Stomach (tissue), 8 donors: ENCODE measurements at regions not wholly inside any gene's neighbourhood (a gene's known extent, or its start where the extent isn't known, plus 50 kb on each side); places are given as distances from the start of the nearest gene placed in this dataset.

ENCODE experiments used
- DNase-seq, 2 donors: peaks; one replicate each; pipeline versions ENCODE4 v3.0.0 to v3.0.0-alpha.2; 2013 to 2019
- H3K27ac ChIP-seq, 5 donors: fragments of 200-600 bp in 4 of 5; sonication (generic) in 4 of 5; one replicate each; pipeline ENCODE4 v1.5.1; 2013 to 2019; ENCODE audit warnings: mild to moderate bottlenecking in 1 of 5, moderate library complexity in 1 of 5
- H3K27me3 ChIP-seq, 3 donors: fragments of 200-600 bp; sonication (generic); one replicate each; pipeline ENCODE4 v1.5.1; 2017 to 2019; ENCODE audit warnings: mixed run types in 1 of 3
- H3K36me3 ChIP-seq, 4 donors: fragments of 200-600 bp; sonication (generic); 1 replicate in 3 of 4; 2 replicates in 1 of 4; pipeline ENCODE4 v1.5.1; 2016 to 2019
- H3K4me1 ChIP-seq, 4 donors: fragments of 200-600 bp; sonication (generic); one replicate each; pipeline ENCODE4 v1.5.1; 2016 to 2019
- H3K4me3 ChIP-seq, 4 donors: fragments of 200-600 bp; sonication (generic) in 3 of 4; one replicate each; pipeline ENCODE4 v1.5.1; 2016 to 2019; ENCODE audit warnings: mild to moderate bottlenecking in 1 of 4
- H3K9me3 ChIP-seq, 4 donors: fragments of 200-600 bp; sonication (generic); one replicate each; pipeline ENCODE4 v1.5.1; 2016 to 2019
- EP300 ChIP-seq: sonication (generic); formaldehyde crosslinking; IDR thresholded peaks from one replicate; pipeline ENCODE4 v1.6.1; 2017; ENCODE audit warnings: antibody characterized with exemption
- POLR2A ChIP-seq, 4 donors: fragments of 450-650 bp; IDR thresholded peaks; one replicate each; pipeline ENCODE4 v1.6.1; 2016; ENCODE audit warnings: antibody characterized with exemption in 4 of 4, control low read depth in 2 of 4, mild to moderate bottlenecking in 1 of 4, moderate library complexity in 1 of 4
- POLR2AphosphoS5 ChIP-seq, 3 donors: sonication (generic); formaldehyde crosslinking; IDR thresholded peaks; one replicate each; pipeline ENCODE4 v1.6.1; 2016; ENCODE audit warnings: antibody characterized with exemption in 3 of 3
- WGBS, 5 donors: extraction: QIAGEN DNeasy Blood & Tissue Kit in 3 of 5; methylation state at CpG; one replicate each; pipeline versions ENCODE4 v1.1.5 to v1.1.7; 2013 to 2018; 5-methylcytosine and 5-hydroxymethylcytosine counted together
- intact Hi-C: fragments of 100-400 bp; cut with DNase I; formaldehyde crosslinking; loops from one replicate; pipeline ENCODE4 v1.15.1; 2023; ENCODE audit warnings: low total_unique reads
- TF ChIP-seq, protein P1 (sequence below), 7 experiments: fragments of 450-650 bp in 4 of 7; fragments of 200-600 bp in 3 of 7; sonication (generic) in 3 of 7; IDR thresholded peaks; one replicate each; pipeline ENCODE4 v1.5.1; 2016 to 2019; ENCODE audit warnings: antibody characterized with exemption in 7 of 7, control low read depth in 2 of 7, mild to moderate bottlenecking in 1 of 7
- donor health status: healthy with polysubstance abuse.
- donor health status: Bipolar disorder and iron deficiency.
- donor health status: healthy.

GRCh38 chr4:184890499-184890898 is 64.7 kb upstream of the ACSL1 start:
- Histone ChIP-seq H3K9me3 (peaks cover 0 to 4% (median 0%) of the 10 kb centered on the region in 4 donors), H3K36me3 (no peaks in the 10 kb centered on the region), H3K4me1 (no peaks in the 10 kb centered on the region), H3K4me3 (no peak overlapping the region), H3K27ac (no peak overlapping the region), H3K27me3 (no peaks in the 10 kb centered on the region)
- TF ChIP-seq, protein P1, sequence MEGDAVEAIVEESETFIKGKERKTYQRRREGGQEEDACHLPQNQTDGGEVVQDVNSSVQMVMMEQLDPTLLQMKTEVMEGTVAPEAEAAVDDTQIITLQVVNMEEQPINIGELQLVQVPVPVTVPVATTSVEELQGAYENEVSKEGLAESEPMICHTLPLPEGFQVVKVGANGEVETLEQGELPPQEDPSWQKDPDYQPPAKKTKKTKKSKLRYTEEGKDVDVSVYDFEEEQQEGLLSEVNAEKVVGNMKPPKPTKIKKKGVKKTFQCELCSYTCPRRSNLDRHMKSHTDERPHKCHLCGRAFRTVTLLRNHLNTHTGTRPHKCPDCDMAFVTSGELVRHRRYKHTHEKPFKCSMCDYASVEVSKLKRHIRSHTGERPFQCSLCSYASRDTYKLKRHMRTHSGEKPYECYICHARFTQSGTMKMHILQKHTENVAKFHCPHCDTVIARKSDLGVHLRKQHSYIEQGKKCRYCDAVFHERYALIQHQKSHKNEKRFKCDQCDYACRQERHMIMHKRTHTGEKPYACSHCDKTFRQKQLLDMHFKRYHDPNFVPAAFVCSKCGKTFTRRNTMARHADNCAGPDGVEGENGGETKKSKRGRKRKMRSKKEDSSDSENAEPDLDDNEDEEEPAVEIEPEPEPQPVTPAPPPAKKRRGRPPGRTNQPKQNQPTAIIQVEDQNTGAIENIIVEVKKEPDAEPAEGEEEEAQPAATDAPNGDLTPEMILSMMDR (IDR thresholded peaks at IDR 0.05): no peak
- intact Hi-C loops: no loop called here
- 48 to 62% (median 57%) methylated on average over 5 of the region's 5 CpGs for WGBS, 5 donors
- DNase-seq: no peak

DNA sequence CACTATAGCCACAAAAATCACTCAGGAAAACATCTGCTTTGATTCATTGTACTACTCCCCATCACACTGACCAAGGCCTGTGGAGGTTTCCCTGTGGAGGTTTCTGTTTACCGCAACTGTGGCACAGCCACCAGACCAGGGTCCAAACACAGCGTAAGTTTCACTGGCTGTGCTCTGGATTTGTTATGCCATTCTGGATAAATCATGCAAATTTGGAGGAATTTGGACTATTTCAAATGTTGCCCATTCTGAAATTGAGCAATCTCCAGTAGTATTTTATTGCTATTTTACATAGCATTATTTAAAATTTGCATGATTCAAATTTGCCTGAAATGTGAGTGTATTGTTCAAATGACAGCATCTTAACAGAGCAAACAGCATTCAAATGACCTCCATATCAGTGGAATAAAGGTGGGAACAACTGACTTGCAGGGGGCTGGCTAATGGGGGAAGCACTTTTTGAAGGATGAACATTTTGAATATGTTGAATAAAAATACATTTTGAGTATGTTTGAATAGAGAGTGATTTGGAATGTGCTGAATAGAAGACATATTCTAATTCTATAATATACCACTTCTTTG is 66.1 kb upstream of the ACSL1 start:
- H3K36me3 ChIP-seq: no peaks in the 10 kb centered on the region
- intact Hi-C loops: no loop called here
- DNase-seq: no peak
- H3K4me3 ChIP-seq: no peak overlapping the region
- H3K4me1 ChIP-seq: no peaks in the 10 kb centered on the region
- no peaks in the 10 kb centered on the region for H3K27me3 ChIP-seq
- peaks cover 0 to 4% (median 0%) of the 10 kb centered on the region in 4 donors for H3K9me3 ChIP-seq
- WGBS, 5 donors: 93 to 98% (median 95%) methylated on average over 2 of the region's 2 CpGs
- H3K27ac ChIP-seq: no peak overlapping the region
- no peak for TF ChIP-seq POLR2A (IDR thresholded peaks at IDR 0.05)
- TF ChIP-seq, protein P1 (IDR thresholded peaks at IDR 0.05): no peak
- TF ChIP-seq EP300: no peak
- no peak for TF ChIP-seq POLR2AphosphoS5 (IDR thresholded peaks at IDR 0.05)

DNA sequence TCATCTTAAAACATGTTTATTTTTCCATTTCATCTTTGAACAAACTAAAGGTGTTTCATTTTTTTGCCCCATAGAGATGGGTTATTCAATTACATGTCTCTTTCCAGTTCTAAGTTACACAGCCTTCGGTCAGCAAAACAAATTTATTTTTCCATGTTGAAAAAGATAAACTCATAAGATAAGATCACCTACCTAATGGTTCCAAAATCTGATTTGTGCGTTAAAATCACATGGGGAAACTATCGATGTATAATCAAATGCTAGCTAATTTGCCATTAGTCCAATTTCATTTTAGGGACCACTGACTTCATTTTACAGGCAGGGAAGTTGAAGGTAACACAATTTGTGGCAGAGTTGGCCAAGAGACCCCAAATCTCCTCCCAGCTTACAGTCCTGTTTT is 67.2 kb upstream of the ACSL1 start:
- intact Hi-C loops: no loop called here
- Histone ChIP-seq H3K4me1 (no peaks in the 10 kb centered on the region), H3K36me3 (no peaks in the 10 kb centered on the region), H3K4me3 (no peak overlapping the region), H3K27ac (no peak overlapping the region), H3K27me3 (no peaks in the 10 kb centered on the region), H3K9me3 (peaks cover 0 to 4% (median 0%) of the 10 kb centered on the region in 4 donors)
- WGBS, 5 donors: 42 to 66% (median 45%) methylated on average over 3 of the region's 3 CpGs
- TF ChIP-seq, protein P1 (IDR thresholded peaks at IDR 0.05): no peak
- no peak for TF ChIP-seq POLR2A (IDR thresholded peaks at IDR 0.05)
- no peak for DNase-seq

DNA sequence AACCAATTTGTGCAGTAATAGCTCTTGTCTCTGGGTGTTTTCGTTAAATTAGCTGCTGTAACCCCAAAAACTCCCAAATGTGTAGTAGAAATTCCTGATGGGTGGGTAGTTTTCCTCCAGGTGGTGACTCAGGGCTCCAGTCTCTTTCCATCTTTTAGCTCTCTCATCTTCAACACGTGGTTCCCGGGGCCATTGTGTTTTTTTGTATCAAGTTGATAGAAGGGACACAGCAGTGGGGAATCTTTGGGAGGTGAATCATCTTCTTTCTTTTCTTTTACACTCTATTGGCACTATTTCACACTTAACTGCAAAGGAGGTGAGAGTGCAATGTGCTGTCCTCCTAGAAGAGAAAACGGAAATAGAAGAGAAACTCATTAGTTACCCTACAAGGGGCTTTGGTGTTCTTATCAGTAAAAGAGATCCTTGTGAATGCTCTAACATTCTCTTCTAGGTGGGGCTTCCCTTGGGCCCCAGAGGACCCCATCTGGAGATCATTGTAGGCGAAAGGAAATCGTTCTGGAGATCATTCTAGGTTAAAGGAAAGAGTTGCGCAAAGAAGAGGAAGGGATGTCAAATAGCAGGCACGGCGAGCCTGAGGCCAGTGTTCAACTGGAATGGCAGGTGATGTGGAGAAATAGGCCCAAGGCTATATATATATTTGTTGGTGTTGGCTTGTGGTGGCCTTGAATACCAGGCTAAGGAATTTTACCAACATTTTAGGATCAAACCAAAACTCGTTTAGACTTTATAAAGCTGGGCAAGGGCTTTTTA is 68.2 kb upstream of the ACSL1 start:
- TF ChIP-seq POLR2AphosphoS5 (IDR thresholded peaks at IDR 0.05) (no peak), EP300 (no peak), POLR2A (IDR thresholded peaks at IDR 0.05) (no peak)
- TF ChIP-seq, protein P1 (IDR thresholded peaks at IDR 0.05): no peak
- 80 to 93% (median 89%) methylated on average over 10 of the region's 10 CpGs for WGBS, 5 donors
- H3K9me3 ChIP-seq: peaks cover 0 to 4% (median 0%) of the 10 kb centered on the region in 4 donors
- intact Hi-C loops: no loop called here
- H3K4me3 ChIP-seq: no peak overlapping the region
- H3K4me1 ChIP-seq: peaks cover 0 to 4% (median under 1%) of the 10 kb centered on the region in 4 donors
- H3K36me3 ChIP-seq: no peaks in the 10 kb centered on the region
- H3K27ac ChIP-seq: no peak overlapping the region
- no peaks in the 10 kb centered on the region for H3K27me3 ChIP-seq
- no peak for DNase-seq
